Smooth muscle cell (in vitro differentiated cells): ENCODE measurements at regions not wholly inside any gene's neighbourhood (a gene's known extent, or its start where the extent isn't known, plus 50 kb on each side); places are given as distances from the start of the nearest gene placed in this dataset.
A peak's percentile ranks its signal among the peaks of the same experiment; 100 is the strongest.

Experiments used
- DNase-seq: peaks from one replicate; lab custom pipeline; 2025; ENCODE audit not compliant: unreplicated experiment; lab: John Stamatoyannopoulos, UW
- H2AFZ ChIP-seq: fragments of 200-600 bp; sonication (generic); 2 replicates; pipeline ENCODE4 v1.6.0; 2016; ENCODE audit warnings: antibody characterized with exemption, low read depth, mild to moderate bottlenecking
- H3F3A ChIP-seq: fragments of 200-600 bp; sonication (generic); 2 replicates; pipeline ENCODE4 v1.6.0; 2017; ENCODE audit warnings: antibody characterized with exemption, low read depth
- H3K27ac ChIP-seq: fragments of 200-600 bp; sonication (generic); 2 replicates; pipeline ENCODE4 v1.5.1; 2016; ENCODE audit warnings: low read depth, mild to moderate bottlenecking
- H3K27me3 ChIP-seq: fragments of 200-600 bp; sonication (generic); 2 replicates; pipeline ENCODE4 v1.6.1; 2016; ENCODE audit warnings: low read depth, mild to moderate bottlenecking
- H3K36me3 ChIP-seq: fragments of 200-600 bp; sonication (generic); 2 replicates; pipeline ENCODE4 v1.5.1; 2016; ENCODE audit warnings: low read depth
- H3K4me1 ChIP-seq: fragments of 200-600 bp; sonication (generic); 2 replicates; pipeline ENCODE4 v1.5.1; 2016; ENCODE audit warnings: low read depth
- H3K4me2 ChIP-seq: fragments of 200-600 bp; sonication (generic); 2 replicates; pipeline ENCODE4 v1.6.0; 2016; ENCODE audit warnings: mild to moderate bottlenecking
- H3K4me3 ChIP-seq: fragments of 200-600 bp; sonication (generic); 2 replicates; pipeline ENCODE4 v1.5.1; 2016; ENCODE audit warnings: mild to moderate bottlenecking
- H3K79me2 ChIP-seq: fragments of 200-600 bp; sonication (generic); 2 replicates; pipeline ENCODE4 v1.6.0; 2016; ENCODE audit warnings: low read depth, mild to moderate bottlenecking
- H3K9ac ChIP-seq: fragments of 200-600 bp; sonication (generic); 2 replicates; pipeline ENCODE4 v1.6.0; 2016; ENCODE audit warnings: low read depth
- H3K9me3 ChIP-seq: fragments of 200-600 bp; sonication (generic); replicated peaks from 2 replicates; pipeline ENCODE4 v1.5.1; 2016; ENCODE audit warnings: low read depth
- H4K20me1 ChIP-seq: fragments of 200-600 bp; sonication (generic); 2 replicates; pipeline ENCODE4 v1.6.0; 2016; ENCODE audit warnings: low read depth
- WGBS: methylation state at CpG from one replicate; pipeline ENCODE4 v1.1.7; 2016; ENCODE audit warnings: low lambda C conversion rate; 5-methylcytosine and 5-hydroxymethylcytosine counted together
- TF ChIP-seq, protein P1 (sequence below): fragments of 200-600 bp; sonication (generic); IDR thresholded peaks from 2 replicates; pipeline ENCODE4 v1.5.1; 2017; ENCODE audit warnings: borderline replicate concordance, mild to moderate bottlenecking, antibody characterized with exemption; ENCODE audit not compliant: insufficient read depth, poor library complexity, severe bottlenecking

DNA sequence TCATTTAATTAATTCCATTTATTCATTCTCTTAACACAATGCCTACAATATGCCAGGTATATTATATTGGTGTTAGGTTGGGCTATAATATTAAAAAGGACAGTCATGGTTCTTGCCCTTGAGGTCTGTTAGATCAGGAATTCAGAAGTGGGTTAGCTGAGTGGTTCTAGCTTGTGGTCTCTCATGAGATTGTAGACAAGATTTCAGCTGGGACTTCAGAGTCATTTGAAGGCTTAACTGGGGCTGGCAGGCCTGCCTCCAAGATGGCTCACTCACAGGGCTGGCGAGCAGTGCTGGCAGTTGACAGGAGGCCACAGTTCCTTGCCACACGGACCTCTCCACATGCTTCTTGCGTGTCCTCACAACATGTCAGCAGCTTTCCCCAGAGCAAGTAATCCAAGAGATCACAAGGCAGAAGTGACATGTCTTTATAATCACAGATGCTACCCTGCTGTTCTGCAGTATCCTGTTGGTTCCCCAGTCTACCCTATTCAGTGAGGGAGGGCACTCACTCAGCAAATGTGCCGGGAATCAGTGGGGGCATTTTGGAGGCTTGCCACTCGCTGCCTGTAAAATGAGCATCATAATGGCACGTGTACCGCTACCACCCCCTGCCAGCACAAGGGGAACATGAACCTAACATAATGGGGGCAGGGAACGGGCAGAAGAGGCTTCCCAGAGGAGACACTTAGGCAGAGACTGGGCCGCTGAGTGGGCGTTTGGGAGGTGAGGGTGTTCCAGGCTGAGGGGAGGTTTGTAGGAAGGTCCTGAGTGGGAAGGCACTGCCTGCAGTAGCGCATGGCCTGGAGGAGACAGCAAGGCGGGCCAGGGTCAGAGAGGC is 70.0 kb downstream of the EXOSC2 start:
- H3K36me3 ChIP-seq: no peaks in the 10 kb centered on the region
- peaks cover 61% of the 10 kb centered on the region for H3K79me2 ChIP-seq
- H4K20me1 ChIP-seq: peaks cover 45% of the 10 kb centered on the region
- no peak overlapping the region for H3K4me3 ChIP-seq
- 85% methylated on average over 12 of the region's 12 CpGs for WGBS
- peaks cover 17% of the 10 kb centered on the region for H3K4me1 ChIP-seq
- no peaks in the 10 kb centered on the region for H3F3A ChIP-seq
- no peak for DNase-seq
- H3K4me2 ChIP-seq: no peak overlapping the region
- no peaks in the 10 kb centered on the region for H3K9me3 ChIP-seq
- H3K27ac ChIP-seq: peak overlapping the region; percentile 1
- H3K27me3 ChIP-seq: no peaks in the 10 kb centered on the region
- TF ChIP-seq, protein P1, sequence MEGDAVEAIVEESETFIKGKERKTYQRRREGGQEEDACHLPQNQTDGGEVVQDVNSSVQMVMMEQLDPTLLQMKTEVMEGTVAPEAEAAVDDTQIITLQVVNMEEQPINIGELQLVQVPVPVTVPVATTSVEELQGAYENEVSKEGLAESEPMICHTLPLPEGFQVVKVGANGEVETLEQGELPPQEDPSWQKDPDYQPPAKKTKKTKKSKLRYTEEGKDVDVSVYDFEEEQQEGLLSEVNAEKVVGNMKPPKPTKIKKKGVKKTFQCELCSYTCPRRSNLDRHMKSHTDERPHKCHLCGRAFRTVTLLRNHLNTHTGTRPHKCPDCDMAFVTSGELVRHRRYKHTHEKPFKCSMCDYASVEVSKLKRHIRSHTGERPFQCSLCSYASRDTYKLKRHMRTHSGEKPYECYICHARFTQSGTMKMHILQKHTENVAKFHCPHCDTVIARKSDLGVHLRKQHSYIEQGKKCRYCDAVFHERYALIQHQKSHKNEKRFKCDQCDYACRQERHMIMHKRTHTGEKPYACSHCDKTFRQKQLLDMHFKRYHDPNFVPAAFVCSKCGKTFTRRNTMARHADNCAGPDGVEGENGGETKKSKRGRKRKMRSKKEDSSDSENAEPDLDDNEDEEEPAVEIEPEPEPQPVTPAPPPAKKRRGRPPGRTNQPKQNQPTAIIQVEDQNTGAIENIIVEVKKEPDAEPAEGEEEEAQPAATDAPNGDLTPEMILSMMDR: no peak
- H2AFZ ChIP-seq: no peak overlapping the region
- H3K9ac ChIP-seq: no peak overlapping the region

DNA sequence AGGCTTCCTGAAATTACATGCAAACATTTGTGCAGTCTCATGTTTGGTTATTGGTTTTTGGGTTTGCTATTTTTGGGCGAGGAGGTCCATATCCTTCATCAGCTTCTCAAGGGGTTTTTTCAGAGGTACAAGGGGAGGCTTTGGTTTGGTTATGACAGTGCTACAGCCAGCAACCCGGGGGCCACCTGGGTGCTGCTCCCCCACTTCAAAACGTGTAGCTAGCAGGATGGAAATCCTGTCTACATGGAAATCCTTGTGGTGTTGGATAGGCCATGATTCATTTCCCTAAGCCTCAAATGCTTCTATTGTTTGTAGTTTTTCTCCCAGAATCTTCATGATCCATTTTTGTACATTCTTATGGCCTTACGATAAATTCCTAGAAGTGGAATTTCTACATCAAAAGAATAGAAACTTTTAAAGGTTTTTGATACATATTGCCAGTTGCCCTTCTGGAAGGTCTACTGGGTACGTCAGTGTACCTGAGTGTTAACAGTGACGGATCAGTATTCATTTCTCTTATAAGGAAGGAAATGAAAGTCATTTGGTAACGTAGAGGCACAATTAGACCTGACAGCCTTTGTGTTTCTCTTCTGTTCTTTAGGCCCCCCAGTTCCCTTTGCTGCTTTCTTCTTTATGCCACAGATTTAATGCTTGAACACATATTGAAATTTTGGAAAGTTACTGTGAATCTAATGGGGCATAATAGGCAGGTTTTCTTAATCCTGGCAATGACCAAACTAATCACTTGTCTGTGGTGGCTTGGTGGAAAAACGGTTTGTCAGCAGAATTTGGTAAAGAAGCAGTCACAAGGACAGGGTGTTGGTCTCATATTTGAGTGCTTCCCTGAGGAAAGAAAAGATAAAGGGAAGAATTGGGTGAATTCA is 69.7 kb upstream of the ABL1 start:
- Histone ChIP-seq H3K4me2 (peak overlapping the region; percentile 1), H3K27ac (peak overlapping the region; percentile 43), H3F3A (no peaks in the 10 kb centered on the region), H3K4me1 (peaks cover 17% of the 10 kb centered on the region), H3K36me3 (no peaks in the 10 kb centered on the region), H2AFZ (no peak overlapping the region), H4K20me1 (peaks cover 36% of the 10 kb centered on the region), H3K9ac (no peak overlapping the region), H3K4me3 (no peak overlapping the region), H3K79me2 (peaks cover 66% of the 10 kb centered on the region), H3K9me3 (no peaks in the 10 kb centered on the region), H3K27me3 (no peaks in the 10 kb centered on the region)
- WGBS: 78% methylated on average over 8 of the region's 8 CpGs
- TF ChIP-seq, protein P1: no peak
- no peak for DNase-seq

DNA sequence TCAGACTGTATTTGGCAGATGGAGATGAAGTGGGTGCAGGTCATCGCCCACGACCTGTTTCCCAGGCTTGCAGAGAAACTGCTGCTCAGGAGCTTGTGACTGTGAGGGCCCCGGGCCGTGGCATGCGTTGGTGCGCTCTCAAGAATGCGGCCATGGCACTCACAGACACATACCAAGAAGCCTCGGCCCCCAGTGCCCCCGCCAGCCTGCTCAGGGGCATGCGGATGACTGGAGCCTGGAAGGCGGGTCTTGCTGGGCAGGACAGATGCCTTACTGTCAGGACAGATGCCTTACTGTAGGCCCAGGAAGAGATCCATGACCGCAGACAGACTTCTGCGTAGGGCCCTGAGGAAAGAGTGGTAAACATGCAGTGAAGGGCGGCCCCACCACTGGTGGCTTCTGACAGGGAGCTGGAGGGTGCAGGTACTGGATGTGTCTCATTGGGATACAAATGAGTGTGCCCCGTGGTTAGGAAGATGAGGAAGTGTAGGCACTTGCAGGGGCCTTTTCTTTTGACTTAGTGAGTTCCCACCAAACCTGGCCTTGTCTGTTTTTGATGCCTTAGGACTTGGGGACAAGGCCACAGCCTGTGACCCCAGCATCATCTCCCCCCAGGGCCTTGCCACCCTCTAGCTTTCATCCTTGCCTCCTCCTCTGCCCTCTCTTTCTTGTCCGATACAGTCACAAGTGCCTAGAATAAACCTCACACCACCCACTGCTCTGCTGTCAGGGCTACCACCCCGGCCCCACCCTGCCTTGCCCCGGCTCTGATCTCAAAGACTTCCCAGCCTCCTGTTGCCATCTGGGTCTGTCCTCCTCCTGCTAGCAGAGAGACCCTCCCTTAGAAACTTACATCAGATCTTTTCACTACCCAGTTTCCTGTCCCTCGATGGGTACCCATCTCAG is 68.8 kb upstream of the ABL1 start:
- TF ChIP-seq, protein P1: no peak
- peaks cover 71% of the 10 kb centered on the region for H3K79me2 ChIP-seq
- no peak for DNase-seq
- H2AFZ ChIP-seq: no peak overlapping the region
- H3K4me2 ChIP-seq: peak overlapping the region; percentile 1
- H3K27ac ChIP-seq: peak overlapping the region; percentile 43
- no peaks in the 10 kb centered on the region for H3F3A ChIP-seq
- H3K27me3 ChIP-seq: no peaks in the 10 kb centered on the region
- no peaks in the 10 kb centered on the region for H3K36me3 ChIP-seq
- no peak overlapping the region for H3K9ac ChIP-seq
- WGBS: 80% methylated on average over 19 of the region's 19 CpGs
- no peak overlapping the region for H3K4me3 ChIP-seq
- H3K9me3 ChIP-seq: no peaks in the 10 kb centered on the region
- H4K20me1 ChIP-seq: peaks cover 43% of the 10 kb centered on the region
- H3K4me1 ChIP-seq: peaks cover 17% of the 10 kb centered on the region
